CD4-positive, alpha-beta T cell treated with Interleukin-2 at 100 ng/mL for 4 hours (primary cell): ENCODE measurements at regions not wholly inside any gene's neighbourhood (a gene's known extent, or its start where the extent isn't known, plus 50 kb on each side); places are given as distances from the start of the nearest gene placed in this dataset.

Source experiments
- DNase-seq: peaks from one replicate; pipeline ENCODE4 v3.0.0-alpha.2; 2020; ENCODE audit warnings: low spot score

GRCh38 chr1:199161766-199162303 is 523.0 kb downstream of the PTPRC start:
- no peak for DNase-seq

- no peak for DNase-seq
These were observed 524.4 kb downstream of the PTPRC start for GRCh38 chr1:199163267-199163666.

GRCh38 chr1:199163670-199164069 is 524.8 kb downstream of the PTPRC start:
- DNase-seq = no peak

- no peak for DNase-seq
These were observed 528.6 kb downstream of the PTPRC start for GRCh38 chr1:199167460-199167859.

- DNase-seq = peak; percentile 38
These were observed 530.2 kb downstream of the PTPRC start for GRCh38 chr1:199168888-199169585.

GRCh38 chr1:199170711-199171110 is 531.9 kb downstream of the PTPRC start:
- DNase-seq = no peak

- peak; percentile 7 for DNase-seq
These were observed 533.6 kb downstream of the PTPRC start for GRCh38 chr1:199172171-199173124.

GRCh38 chr1:199173356-199173755 is 534.5 kb downstream of the PTPRC start:
- peak; percentile 57 for DNase-seq

GRCh38 chr1:199174336-199174735 is 535.5 kb downstream of the PTPRC start:
- no peak for DNase-seq

GRCh38 chr1:199176713-199177112 is 537.9 kb downstream of the PTPRC start:
- no peak for DNase-seq

GRCh38 chr1:199177241-199177640 is 538.4 kb downstream of the PTPRC start:
- DNase-seq = no peak

- no peak for DNase-seq
These were observed 539.8 kb downstream of the PTPRC start for GRCh38 chr1:199178646-199179045.

GRCh38 chr1:199182186-199182843 is 543.5 kb downstream of the PTPRC start:
- no peak for DNase-seq

GRCh38 chr1:199184180-199184579 is 545.3 kb downstream of the PTPRC start:
- DNase-seq = no peak

GRCh38 chr1:199194862-199195261 is 556.0 kb downstream of the PTPRC start:
- DNase-seq = no peak

- no peak for DNase-seq
These were observed 558.9 kb downstream of the PTPRC start for GRCh38 chr1:199197695-199198094.

- no peak for DNase-seq
These were observed 563.5 kb downstream of the PTPRC start for GRCh38 chr1:199202331-199202730.

- DNase-seq = no peak
These were observed 565.4 kb downstream of the PTPRC start for GRCh38 chr1:199204231-199204630.

GRCh38 chr1:199205740-199206441 is 567.1 kb downstream of the PTPRC start:
- no peak for DNase-seq

- no peak for DNase-seq
These were observed 570.0 kb downstream of the PTPRC start for GRCh38 chr1:199208847-199209246.

- DNase-seq = peak; percentile 25
These were observed 579.2 kb downstream of the PTPRC start for GRCh38 chr1:199218065-199218464.

- no peak for DNase-seq
These were observed 579.7 kb downstream of the PTPRC start for GRCh38 chr1:199218533-199218932.
